ENCODE measurements at regions not wholly inside any gene's neighbourhood (a gene's known extent, or its start where the extent isn't known, plus 50 kb on each side); places are given as distances from the start of the nearest gene placed in this dataset.

DNA sequence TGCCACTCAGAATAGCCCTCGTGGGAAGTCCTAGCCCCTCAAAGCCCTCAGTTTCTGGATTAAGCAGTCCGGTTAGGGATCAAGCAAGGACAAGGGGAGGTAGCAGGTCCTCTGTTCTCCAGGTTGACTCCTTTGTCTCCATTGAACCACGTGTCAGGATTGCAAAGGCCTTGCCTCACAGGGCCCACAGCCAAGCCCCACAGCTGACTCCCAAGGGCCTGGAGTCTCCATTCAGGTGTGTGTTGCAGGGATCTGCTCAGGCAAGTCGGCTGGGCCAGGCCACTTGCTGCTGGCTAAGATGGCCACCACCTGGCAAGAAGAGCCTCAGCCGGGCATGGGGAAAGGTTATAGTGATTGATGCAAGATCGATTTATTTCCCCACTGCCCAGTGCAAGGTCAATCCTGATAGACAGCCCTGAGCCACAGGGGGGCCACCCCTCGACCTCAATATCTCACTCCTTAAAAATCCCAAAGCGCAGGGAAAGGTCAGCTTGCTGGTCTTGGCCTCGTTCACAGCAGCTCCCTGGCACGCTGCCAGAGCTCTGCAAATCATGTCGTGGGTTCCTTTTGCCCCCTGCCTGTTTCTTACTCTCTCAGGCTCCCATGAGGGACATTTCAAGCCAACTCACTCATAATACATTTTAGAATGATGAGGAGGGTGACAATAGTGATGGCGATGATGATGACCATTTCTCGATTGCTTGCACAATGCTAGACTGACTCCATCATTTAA lies 75.9 kb downstream of the EDN3 start:
- WGBS, 2 experiments (ENCODE audit: insufficient coverage in 2 of 2) = 85 to 92% methylated on average over 8 of the region's 13 CpGs
- H3K9me3 ChIP-seq (ENCODE audit: control insufficient read depth, low read length) = no peaks in the 10 kb centered on the region
- no peaks in the 10 kb centered on the region for H3K36me3 ChIP-seq (ENCODE audit: control insufficient read depth, insufficient read depth, low read length)

GRCh38 chr20:59376998-59377397 lies 76.6 kb downstream of the EDN3 start:
- no peak overlapping the region for H3K4me3 ChIP-seq (ENCODE audit: extremely low read depth, insufficient read depth, low read length, poor library complexity, severe bottlenecking)
- no peaks in the 10 kb centered on the region for H3K36me3 ChIP-seq (ENCODE audit: control insufficient read depth, insufficient read depth, low read length)
- no peaks in the 10 kb centered on the region for H3K9me3 ChIP-seq (ENCODE audit: control insufficient read depth, low read length)
- H3K27ac ChIP-seq (ENCODE audit: low read depth, low read length, severe bottlenecking) = no peak overlapping the region
- no peaks in the 10 kb centered on the region for H3K4me1 ChIP-seq (ENCODE audit: control insufficient read depth, insufficient read depth, low read length, poor library complexity, severe bottlenecking)
- 84 to 93% methylated on average over 7 to 8 of the region's 8 CpGs for WGBS, 2 experiments (ENCODE audit: insufficient coverage in 2 of 2)

More for the DNA sequence above, 75.9 kb downstream of the EDN3 start:
- Histone ChIP-seq H3K4me1 (ENCODE audit: control insufficient read depth, insufficient read depth, low read length, poor library complexity, severe bottlenecking) (no peaks in the 10 kb centered on the region), H3K27ac (ENCODE audit: low read depth, low read length, severe bottlenecking) (no peak overlapping the region), H3K4me3 (ENCODE audit: extremely low read depth, insufficient read depth, low read length, poor library complexity, severe bottlenecking) (no peak overlapping the region)

- 70 to 85% methylated on average over 2 to 3 of the region's 3 CpGs for WGBS, 2 experiments (ENCODE audit: insufficient coverage in 2 of 2)
- Histone ChIP-seq H3K4me1 (ENCODE audit: control insufficient read depth, insufficient read depth, low read length, poor library complexity, severe bottlenecking) (no peaks in the 10 kb centered on the region), H3K36me3 (ENCODE audit: control insufficient read depth, insufficient read depth, low read length) (no peaks in the 10 kb centered on the region), H3K4me3 (ENCODE audit: extremely low read depth, insufficient read depth, low read length, poor library complexity, severe bottlenecking) (no peak overlapping the region), H3K9me3 (ENCODE audit: control insufficient read depth, low read length) (no peaks in the 10 kb centered on the region), H3K27ac (ENCODE audit: low read depth, low read length, severe bottlenecking) (no peak overlapping the region)
Measured at GRCh38 chr20:59377842-59378241, 77.4 kb downstream of the EDN3 start.

DNA sequence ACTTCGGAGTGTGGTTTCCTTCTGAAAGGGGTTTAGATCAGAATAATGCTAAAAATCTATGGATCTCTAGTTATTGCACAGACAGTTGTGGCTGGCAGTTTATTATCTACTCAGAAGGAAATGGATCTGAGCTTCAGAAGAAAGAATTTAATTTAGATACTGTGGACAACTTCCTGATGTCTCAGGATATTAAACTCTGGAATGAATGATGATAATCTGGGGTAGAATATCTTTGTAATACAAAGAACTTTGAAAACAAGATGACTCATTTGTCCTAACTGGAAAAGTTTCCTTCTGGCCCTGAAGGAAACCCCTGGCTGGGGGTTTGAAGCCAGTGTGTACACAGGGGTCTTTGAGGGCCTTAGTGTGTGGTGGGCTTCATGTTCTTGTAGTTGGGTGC lies 78.0 kb downstream of the EDN3 start:
- Histone ChIP-seq H3K4me1 (ENCODE audit: control insufficient read depth, insufficient read depth, low read length, poor library complexity, severe bottlenecking) (no peaks in the 10 kb centered on the region), H3K9me3 (ENCODE audit: control insufficient read depth, low read length) (no peaks in the 10 kb centered on the region), H3K4me3 (ENCODE audit: extremely low read depth, insufficient read depth, low read length, poor library complexity, severe bottlenecking) (no peak overlapping the region), H3K27ac (ENCODE audit: low read depth, low read length, severe bottlenecking) (no peak overlapping the region), H3K36me3 (ENCODE audit: control insufficient read depth, insufficient read depth, low read length) (no peaks in the 10 kb centered on the region)
- 80% methylated on average over 1 of the region's 1 CpG; no CpG with 5 or more reads in 1 of the 2 experiments for WGBS, 2 experiments (ENCODE audit: insufficient coverage in 2 of 2)

GRCh38 chr20:59378966-59379365 lies 78.6 kb downstream of the EDN3 start:
- Histone ChIP-seq H3K4me1 (ENCODE audit: control insufficient read depth, insufficient read depth, low read length, poor library complexity, severe bottlenecking) (no peaks in the 10 kb centered on the region), H3K36me3 (ENCODE audit: control insufficient read depth, insufficient read depth, low read length) (no peaks in the 10 kb centered on the region), H3K9me3 (ENCODE audit: control insufficient read depth, low read length) (no peaks in the 10 kb centered on the region), H3K4me3 (ENCODE audit: extremely low read depth, insufficient read depth, low read length, poor library complexity, severe bottlenecking) (no peak overlapping the region), H3K27ac (ENCODE audit: low read depth, low read length, severe bottlenecking) (no peak overlapping the region)
- WGBS, 2 experiments (ENCODE audit: insufficient coverage in 2 of 2) = 88 to 90% methylated on average over 2 to 4 of the region's 5 CpGs

GRCh38 chr20:59381689-59382088 lies 81.3 kb downstream of the EDN3 start:
- Histone ChIP-seq H3K36me3 (ENCODE audit: control insufficient read depth, insufficient read depth, low read length) (no peaks in the 10 kb centered on the region), H3K4me1 (ENCODE audit: control insufficient read depth, insufficient read depth, low read length, poor library complexity, severe bottlenecking) (peaks cover 3% of the 10 kb centered on the region), H3K4me3 (ENCODE audit: extremely low read depth, insufficient read depth, low read length, poor library complexity, severe bottlenecking) (no peak overlapping the region), H3K27ac (ENCODE audit: low read depth, low read length, severe bottlenecking) (no peak overlapping the region), H3K9me3 (ENCODE audit: control insufficient read depth, low read length) (no peaks in the 10 kb centered on the region)
- WGBS, 2 experiments (ENCODE audit: insufficient coverage in 2 of 2) = 84 to 96% methylated on average over 6 to 7 of the region's 8 CpGs

DNA sequence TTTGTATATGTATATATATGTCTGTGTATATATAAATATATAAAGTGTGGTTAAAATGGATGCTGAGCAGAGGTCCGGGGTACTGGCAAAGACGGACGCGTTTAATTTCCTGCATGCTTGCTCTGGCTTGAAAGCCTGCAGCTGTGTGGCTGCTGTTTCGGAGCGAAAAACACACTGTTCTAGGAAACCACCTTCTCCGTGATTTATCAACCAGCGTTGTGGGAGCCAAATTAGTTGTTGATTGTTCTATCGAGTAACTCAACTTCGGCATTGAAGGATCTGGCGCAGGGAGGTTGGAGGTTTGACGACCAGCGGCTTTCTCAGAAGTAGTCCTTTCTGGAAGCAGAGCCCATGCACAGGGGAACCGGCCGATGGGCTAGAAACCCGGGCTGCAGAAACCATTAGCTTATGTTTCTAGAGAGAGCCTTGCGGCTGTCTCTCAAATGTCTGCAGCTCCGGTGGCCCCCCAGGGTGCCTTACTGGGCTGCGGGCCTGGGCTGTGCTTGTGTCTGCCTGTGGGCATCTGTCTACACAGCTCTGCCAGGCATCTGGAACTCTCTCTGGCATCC lies 81.8 kb downstream of the EDN3 start:
- Histone ChIP-seq H3K4me1 (ENCODE audit: control insufficient read depth, insufficient read depth, low read length, poor library complexity, severe bottlenecking) (peaks cover 3% of the 10 kb centered on the region), H3K27ac (ENCODE audit: low read depth, low read length, severe bottlenecking) (no peak overlapping the region), H3K4me3 (ENCODE audit: extremely low read depth, insufficient read depth, low read length, poor library complexity, severe bottlenecking) (no peak overlapping the region), H3K36me3 (ENCODE audit: control insufficient read depth, insufficient read depth, low read length) (no peaks in the 10 kb centered on the region), H3K9me3 (ENCODE audit: control insufficient read depth, low read length) (no peaks in the 10 kb centered on the region)
- 89 to 92% methylated on average over 15 to 19 of the region's 19 CpGs for WGBS, 2 experiments (ENCODE audit: insufficient coverage in 2 of 2)

GRCh38 chr20:59382907-59383306 lies 82.5 kb downstream of the EDN3 start:
- H3K36me3 ChIP-seq (ENCODE audit: control insufficient read depth, insufficient read depth, low read length) = no peaks in the 10 kb centered on the region
- no peak overlapping the region for H3K27ac ChIP-seq (ENCODE audit: low read depth, low read length, severe bottlenecking)
- 73 to 76% methylated on average over 10 of the region's 10 CpGs for WGBS, 2 experiments (ENCODE audit: insufficient coverage in 2 of 2)
- H3K9me3 ChIP-seq (ENCODE audit: control insufficient read depth, low read length) = no peaks in the 10 kb centered on the region
- H3K4me3 ChIP-seq (ENCODE audit: extremely low read depth, insufficient read depth, low read length, poor library complexity, severe bottlenecking) = no peak overlapping the region
- peaks cover 3% of the 10 kb centered on the region for H3K4me1 ChIP-seq (ENCODE audit: control insufficient read depth, insufficient read depth, low read length, poor library complexity, severe bottlenecking)

GRCh38 chr20:59385038-59385437 lies 84.6 kb downstream of the EDN3 start:
- WGBS, 2 experiments (ENCODE audit: insufficient coverage in 2 of 2) = 79 to 81% methylated on average over 2 to 3 of the region's 3 CpGs
- Histone ChIP-seq H3K4me3 (ENCODE audit: extremely low read depth, insufficient read depth, low read length, poor library complexity, severe bottlenecking) (no peak overlapping the region), H3K4me1 (ENCODE audit: control insufficient read depth, insufficient read depth, low read length, poor library complexity, severe bottlenecking) (peaks cover 3% of the 10 kb centered on the region), H3K9me3 (ENCODE audit: control insufficient read depth, low read length) (no peaks in the 10 kb centered on the region), H3K27ac (ENCODE audit: low read depth, low read length, severe bottlenecking) (no peak overlapping the region), H3K36me3 (ENCODE audit: control insufficient read depth, insufficient read depth, low read length) (no peaks in the 10 kb centered on the region)

DNA sequence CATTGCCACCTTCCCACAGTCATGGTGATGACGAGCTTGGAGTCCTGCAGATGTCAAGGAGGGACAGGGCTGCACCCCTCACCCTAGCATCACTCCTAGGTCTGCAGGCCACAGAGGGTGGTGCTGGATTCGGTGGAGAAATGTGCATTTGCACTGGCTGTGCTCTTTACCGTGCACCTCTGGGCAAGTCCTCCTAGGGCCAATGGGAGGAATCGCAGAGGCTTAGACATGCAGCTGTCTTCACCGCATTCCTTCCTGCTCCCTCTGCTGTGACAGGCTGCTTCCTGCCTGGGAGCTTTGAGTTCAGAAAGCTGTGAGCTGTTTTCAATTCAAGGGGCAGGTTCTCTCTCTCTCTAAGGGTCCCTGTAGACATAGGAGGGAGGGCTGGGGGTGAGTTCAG lies 85.1 kb downstream of the EDN3 start:
- H3K27ac ChIP-seq (ENCODE audit: low read depth, low read length, severe bottlenecking) = no peak overlapping the region
- WGBS, 2 experiments (ENCODE audit: insufficient coverage in 2 of 2) = 28 to 45% methylated on average over 4 of the region's 5 CpGs
- H3K36me3 ChIP-seq (ENCODE audit: control insufficient read depth, insufficient read depth, low read length) = no peaks in the 10 kb centered on the region
- H3K4me1 ChIP-seq (ENCODE audit: control insufficient read depth, insufficient read depth, low read length, poor library complexity, severe bottlenecking) = peaks cover 3% of the 10 kb centered on the region
- H3K9me3 ChIP-seq (ENCODE audit: control insufficient read depth, low read length) = no peaks in the 10 kb centered on the region
- H3K4me3 ChIP-seq (ENCODE audit: extremely low read depth, insufficient read depth, low read length, poor library complexity, severe bottlenecking) = no peak overlapping the region

DNA sequence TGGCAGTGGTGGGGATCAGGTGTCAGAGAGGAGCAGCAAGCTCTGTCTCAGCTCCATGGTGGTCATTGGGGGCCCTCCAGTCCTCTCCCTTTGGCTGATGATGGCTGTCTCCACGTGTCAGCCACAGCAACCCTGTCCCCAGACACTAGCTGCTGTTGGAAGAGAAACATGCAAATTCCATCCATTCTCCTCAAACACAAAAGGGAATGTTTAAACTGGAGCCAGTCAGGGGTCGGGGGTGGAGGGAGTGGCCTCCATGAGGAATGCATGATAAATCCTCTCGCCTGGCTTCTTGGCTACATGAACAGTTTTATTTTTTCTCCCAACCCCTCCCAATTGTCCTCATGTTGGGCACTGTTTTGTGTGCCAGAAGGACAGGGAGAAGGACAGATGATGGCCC lies 86.4 kb downstream of the EDN3 start:
- H3K27ac ChIP-seq (ENCODE audit: low read depth, low read length, severe bottlenecking) = no peak overlapping the region
- peaks cover 3% of the 10 kb centered on the region for H3K4me1 ChIP-seq (ENCODE audit: control insufficient read depth, insufficient read depth, low read length, poor library complexity, severe bottlenecking)
- no CpG with 5 or more reads among the region's 3 CpGs for WGBS, 2 experiments (ENCODE audit: insufficient coverage in 2 of 2)
- H3K9me3 ChIP-seq (ENCODE audit: control insufficient read depth, low read length) = no peaks in the 10 kb centered on the region
- no peak overlapping the region for H3K4me3 ChIP-seq (ENCODE audit: extremely low read depth, insufficient read depth, low read length, poor library complexity, severe bottlenecking)
- H3K36me3 ChIP-seq (ENCODE audit: control insufficient read depth, insufficient read depth, low read length) = no peaks in the 10 kb centered on the region

All from mesodermal cell (in vitro differentiated cells).